Activated CD4-positive, alpha-beta T cell treated with anti-CD3 and anti-CD28 coated beads for 4 hours (primary cell): ENCODE measurements at regions not wholly inside any gene's neighbourhood (a gene's known extent, or its start where the extent isn't known, plus 50 kb on each side); places are given as distances from the start of the nearest gene placed in this dataset.
"Not testable (repeated sequence)": the region's sequence is repeated elsewhere in the genome, so short reads cannot be mapped to it uniquely, and the experiment has no call there.

ENCODE experiments used
- DNase-seq, 2 donors: peaks; one replicate each; pipeline ENCODE4 v3.0.0-alpha.2; 2020

- no peak for DNase-seq
Observed at GRCh38 chr7:145252031-145252430, 416.2 kb upstream of the TPK1 start.

GRCh38 chr7:145224775-145225174 is 388.9 kb upstream of the TPK1 start:
- DNase-seq: no peak

- no peak for DNase-seq
Observed at GRCh38 chr7:145219461-145219860, 383.6 kb upstream of the TPK1 start.

GRCh38 chr7:145216866-145217265 is 381.0 kb upstream of the TPK1 start:
- DNase-seq: no peak

GRCh38 chr7:145212050-145212449 is 376.2 kb upstream of the TPK1 start:
- DNase-seq: no peak

- no peak for DNase-seq
Observed at GRCh38 chr7:145211211-145211610, 375.4 kb upstream of the TPK1 start.

GRCh38 chr7:145193951-145194350 is 358.1 kb upstream of the TPK1 start:
- no peak for DNase-seq

- no peak for DNase-seq
Observed at GRCh38 chr7:145184956-145185355, 349.1 kb upstream of the TPK1 start.

- no peak for DNase-seq
Observed at GRCh38 chr7:145183069-145183468, 347.2 kb upstream of the TPK1 start.

GRCh38 chr7:145175366-145175765 is 339.5 kb upstream of the TPK1 start:
- DNase-seq: no peak

- no peak for DNase-seq
Observed at GRCh38 chr7:145169908-145170307, 334.1 kb upstream of the TPK1 start.

GRCh38 chr7:145168879-145169278 is 333.0 kb upstream of the TPK1 start:
- DNase-seq: no peak

GRCh38 chr7:145168427-145168826 is 332.6 kb upstream of the TPK1 start:
- no peak for DNase-seq

- no peak for DNase-seq
Observed at GRCh38 chr7:145156834-145157233, 321.0 kb upstream of the TPK1 start.

- no peak for DNase-seq
Observed at GRCh38 chr7:145152589-145152988, 316.7 kb upstream of the TPK1 start.

- no peak for DNase-seq
Observed at GRCh38 chr7:145151676-145152075, 315.8 kb upstream of the TPK1 start.

- DNase-seq: no peak
Observed at GRCh38 chr7:145147865-145148264, 312.0 kb upstream of the TPK1 start.

- DNase-seq: no peak
Observed at GRCh38 chr7:145143685-145144084, 307.8 kb upstream of the TPK1 start.

- DNase-seq: no peak
Observed at GRCh38 chr7:145134377-145134776, 298.5 kb upstream of the TPK1 start.

- DNase-seq: no peak
Observed at GRCh38 chr7:145123502-145123901, 287.6 kb upstream of the TPK1 start.

GRCh38 chr7:145106001-145106400 is 270.1 kb upstream of the TPK1 start:
- no peak for DNase-seq

- DNase-seq: no peak
Observed at GRCh38 chr7:145105561-145105960, 269.7 kb upstream of the TPK1 start.

GRCh38 chr7:145104400-145104799 is 268.5 kb upstream of the TPK1 start:
- no peak for DNase-seq

- not testable (repeated sequence) for DNase-seq
Observed at GRCh38 chr7:145102199-145102598, 266.3 kb upstream of the TPK1 start.

GRCh38 chr7:145092766-145093165 is 256.9 kb upstream of the TPK1 start:
- DNase-seq: no peak

GRCh38 chr7:145088111-145088745 is 252.4 kb upstream of the TPK1 start:
- DNase-seq: no peak
